ENCODE measurements at regions not wholly inside any gene's neighbourhood (a gene's known extent, or its start where the extent isn't known, plus 50 kb on each side); places are given as distances from the start of the nearest gene placed in this dataset.

DNA sequence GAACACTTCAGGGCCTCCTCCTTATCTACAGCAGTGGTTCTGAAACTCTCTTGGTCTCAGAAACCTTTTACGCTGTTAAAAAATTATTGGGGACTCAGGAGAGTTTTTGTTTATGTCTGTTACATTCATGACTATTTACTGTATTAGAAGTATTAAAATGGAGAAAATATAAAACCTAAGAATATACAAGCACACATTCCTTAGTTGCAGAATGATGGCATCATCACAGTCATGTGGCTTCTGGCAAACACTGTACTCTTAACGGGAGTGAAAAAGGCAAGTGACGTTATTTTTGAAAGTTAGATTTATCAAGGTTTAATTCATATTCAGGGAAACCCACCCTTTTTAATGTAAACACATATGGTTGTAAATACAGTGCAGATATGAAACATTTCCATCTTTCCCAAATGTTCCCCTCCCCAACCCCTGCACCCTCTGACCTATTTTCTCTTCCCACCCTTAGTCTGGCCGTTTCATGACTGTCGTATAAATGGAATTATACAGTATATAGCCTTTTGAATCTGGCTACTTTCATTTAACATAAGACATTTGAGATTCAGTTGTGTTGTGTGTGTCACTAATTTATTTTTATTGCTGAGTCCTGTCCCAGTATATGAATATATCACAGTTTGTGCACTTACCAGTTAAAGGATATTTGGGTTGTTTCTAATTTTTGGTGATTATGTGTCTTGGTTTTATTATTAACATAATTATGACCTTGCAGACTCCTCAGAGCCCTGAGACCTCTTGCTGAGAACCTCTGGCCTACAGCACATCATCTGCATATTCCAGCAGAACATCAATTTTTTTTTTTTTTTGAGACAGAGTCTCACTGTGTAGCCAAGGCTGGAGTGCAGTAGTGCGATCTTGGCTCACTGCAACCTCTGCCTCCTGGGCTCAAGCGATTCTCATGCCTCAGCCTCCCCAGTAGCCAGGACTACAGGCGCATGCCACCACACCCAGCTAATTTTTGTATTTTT lies 457.0 kb downstream of the PCNX1 start:
- DNase-seq = no peak

GRCh38 chr14:71365361-71365760 lies 458.1 kb downstream of the PCNX1 start:
- DNase-seq = no peak

DNA sequence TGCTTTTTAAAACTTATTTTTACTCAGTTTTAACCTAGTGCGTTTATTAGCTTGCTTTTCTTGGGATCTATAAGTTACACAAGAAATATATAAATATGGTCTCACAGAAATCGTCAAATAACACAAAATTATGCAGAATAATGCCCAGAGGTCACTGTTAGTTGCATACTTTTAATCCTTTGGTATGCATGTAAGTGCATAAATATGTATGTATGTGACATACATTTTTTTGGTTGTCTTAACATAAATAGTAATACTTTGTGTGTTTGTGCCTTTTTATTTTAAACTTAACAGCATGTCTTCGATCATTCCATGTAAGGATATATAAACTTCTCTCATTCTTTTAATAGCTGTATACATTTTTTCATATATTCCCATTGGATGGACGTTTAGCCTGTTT lies 459.6 kb downstream of the PCNX1 start:
- no peak for DNase-seq

- DNase-seq = no peak
These were observed 464.6 kb downstream of the PCNX1 start for GRCh38 chr14:71371711-71372396.

- peak; percentile 36 for DNase-seq
These were observed 465.2 kb downstream of the PCNX1 start for GRCh38 chr14:71372411-71372838.

GRCh38 chr14:71373773-71374172 lies 466.5 kb downstream of the PCNX1 start:
- DNase-seq = no peak

- DNase-seq = no peak
These were observed 467.7 kb downstream of the PCNX1 start for GRCh38 chr14:71374989-71375388.

DNA sequence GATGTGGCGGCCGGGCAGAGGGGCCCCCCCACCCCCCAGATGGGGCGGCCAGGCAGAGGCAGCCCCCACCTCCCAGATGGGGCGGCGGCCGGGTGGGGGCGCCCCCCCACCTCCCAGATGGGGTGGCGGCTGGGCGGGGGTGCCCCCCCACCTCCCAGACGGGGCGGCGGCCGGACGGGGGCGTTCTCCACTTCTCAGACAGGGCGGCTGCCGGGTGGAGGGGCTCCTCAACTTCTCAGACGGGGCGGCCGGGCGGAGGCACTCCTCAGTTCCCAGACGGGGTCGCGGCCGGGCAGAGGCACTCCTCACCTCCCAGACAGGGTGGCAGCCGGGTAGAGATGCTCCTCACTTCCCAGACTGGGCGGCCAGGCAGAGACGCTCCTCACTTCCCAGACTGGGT lies 469.8 kb downstream of the PCNX1 start:
- no peak for DNase-seq

GRCh38 chr14:71380271-71380670 lies 473.0 kb downstream of the PCNX1 start:
- DNase-seq = no peak

DNA sequence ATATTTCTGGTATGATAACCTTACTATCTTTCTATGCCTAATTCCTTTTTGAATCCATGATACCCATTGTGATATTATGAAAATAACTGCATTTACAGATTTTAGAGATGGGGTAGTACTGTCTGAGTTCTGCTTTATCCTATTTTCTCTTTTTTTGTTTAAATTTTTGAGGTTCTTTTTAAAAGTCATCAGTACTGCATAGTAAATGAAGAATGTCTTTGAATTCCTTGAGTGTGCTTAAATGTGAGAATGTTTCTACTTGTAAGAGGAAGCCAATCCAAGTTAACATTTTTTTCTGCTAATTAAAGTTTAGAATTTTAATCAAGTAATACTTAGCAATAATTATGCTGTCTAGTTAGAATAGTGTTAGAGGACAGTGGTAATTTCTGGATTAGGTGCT lies 474.6 kb downstream of the PCNX1 start:
- no peak for DNase-seq

DNA sequence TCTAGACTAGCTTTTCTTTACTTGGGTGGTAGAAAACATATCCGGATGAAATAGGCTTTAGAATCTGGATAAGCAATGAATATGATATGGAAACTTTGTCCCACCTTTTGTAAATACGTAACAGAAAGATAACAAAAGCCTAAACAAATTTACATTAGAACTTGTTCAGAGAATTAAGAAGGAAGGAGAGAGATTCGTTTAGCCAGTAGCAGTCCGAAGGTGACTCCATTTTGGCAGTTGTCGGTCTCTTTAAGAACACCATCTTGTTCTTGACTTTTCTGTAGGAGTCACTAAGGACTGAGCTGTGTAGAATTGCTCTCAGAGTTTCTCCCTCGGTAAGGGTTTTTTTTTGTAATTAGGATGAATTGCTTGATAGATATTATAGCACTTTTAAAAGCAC lies 475.1 kb downstream of the PCNX1 start:
- DNase-seq = no peak

- DNase-seq = no peak
These were observed 476.3 kb downstream of the PCNX1 start for GRCh38 chr14:71383510-71383909.

DNA sequence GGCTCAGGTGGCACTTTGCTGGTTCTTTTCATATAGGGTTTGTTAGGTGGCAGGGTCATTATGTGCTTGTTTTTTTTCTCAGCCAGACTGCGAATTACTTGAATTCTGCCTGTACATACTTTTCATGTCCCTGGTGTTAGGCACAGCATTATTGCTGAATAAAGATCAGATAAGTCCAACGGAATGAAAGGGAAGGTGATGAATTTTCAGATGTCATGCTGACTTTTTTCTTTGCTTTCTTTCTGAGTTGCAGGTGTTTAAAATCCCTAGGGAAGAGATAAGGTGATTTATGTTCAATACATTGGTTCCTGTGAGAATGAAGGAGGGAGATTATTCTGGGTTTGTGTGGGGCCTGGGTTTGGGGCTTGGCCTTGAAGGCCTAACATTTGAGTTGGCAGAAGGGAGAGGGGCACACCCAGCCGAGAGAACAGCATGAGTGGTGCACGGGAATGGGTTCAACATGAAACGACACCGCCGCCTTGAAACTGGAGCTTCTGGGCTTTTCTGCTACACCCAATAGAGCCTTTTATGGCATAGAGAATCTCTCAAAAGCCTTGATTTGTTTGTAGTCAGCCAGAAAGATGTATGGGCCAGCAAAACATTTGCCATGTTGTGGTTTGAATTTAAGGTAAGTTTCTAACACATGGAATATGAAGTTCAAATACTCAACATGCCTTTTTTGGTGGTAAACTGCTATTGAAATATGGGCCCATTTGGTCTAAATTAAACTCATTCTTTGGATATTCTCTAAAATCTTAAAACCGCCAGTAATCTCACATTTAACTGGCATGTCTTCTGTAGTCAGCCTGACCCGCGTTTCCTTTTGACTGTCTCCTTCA lies 477.0 kb downstream of the PCNX1 start:
- no peak for DNase-seq

- DNase-seq = no peak
These were observed 480.5 kb downstream of the PCNX1 start for GRCh38 chr14:71387753-71388152.

DNA sequence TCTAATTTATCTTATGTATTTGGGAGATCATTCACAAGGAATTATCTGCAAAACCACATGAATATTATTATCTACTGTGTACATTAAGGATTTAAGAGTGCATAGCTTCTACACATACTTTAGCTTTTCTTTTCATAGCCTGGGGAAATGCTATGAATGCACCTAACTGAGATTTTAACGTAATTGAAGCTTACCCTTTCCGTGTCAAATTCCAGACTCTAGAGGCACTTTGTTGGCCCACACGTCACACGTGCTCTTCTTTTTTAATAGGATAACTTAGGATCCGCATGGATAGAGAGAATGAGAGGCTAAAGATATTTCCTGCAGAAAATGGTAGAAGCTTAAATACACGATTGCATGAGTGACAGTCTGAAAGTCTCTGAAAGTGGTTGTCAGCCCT lies 481.1 kb downstream of the PCNX1 start:
- DNase-seq = no peak

- no peak for DNase-seq
These were observed 481.6 kb downstream of the PCNX1 start for GRCh38 chr14:71388862-71389261.

DNA sequence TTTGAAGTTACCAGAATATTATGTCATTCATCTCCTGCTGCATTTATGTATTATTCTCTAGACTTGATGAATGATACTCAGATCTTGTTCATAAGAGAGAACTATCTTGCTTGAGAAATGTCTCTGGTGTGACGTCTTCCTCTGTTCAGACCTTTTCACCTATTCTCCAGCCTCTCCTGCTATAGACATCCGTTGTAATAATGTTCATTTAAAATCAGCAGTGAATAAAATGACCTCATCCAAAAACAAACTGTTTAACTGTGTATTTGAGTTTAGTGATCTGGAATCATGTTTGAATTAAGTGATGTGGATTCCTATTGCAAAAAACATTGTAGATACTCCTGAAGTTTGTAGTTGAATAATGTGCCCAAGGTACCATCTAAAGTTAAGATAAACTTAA lies 487.1 kb downstream of the PCNX1 start:
- DNase-seq = no peak

GRCh38 chr14:71395151-71395604 lies 487.9 kb downstream of the PCNX1 start:
- DNase-seq = no peak

DNA sequence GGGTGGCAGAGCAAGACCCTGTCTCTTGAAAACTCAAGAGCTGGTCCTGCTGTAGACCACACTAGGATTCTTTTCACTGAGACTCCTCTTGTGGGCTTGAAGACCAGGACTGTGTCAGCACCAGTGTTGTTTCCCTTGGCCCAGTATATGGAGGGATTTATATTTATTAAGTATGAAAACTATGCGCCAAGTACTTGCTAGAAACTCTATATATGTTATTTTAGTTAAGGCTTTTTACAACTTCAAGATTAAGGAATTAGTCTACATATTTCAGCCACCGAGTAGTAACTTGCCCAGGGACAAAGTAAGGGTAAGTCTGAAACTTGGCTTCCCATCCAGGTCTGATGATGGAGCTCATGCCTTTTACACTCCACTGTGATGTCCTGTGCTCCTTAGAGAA lies 488.4 kb downstream of the PCNX1 start:
- DNase-seq = no peak

DNA sequence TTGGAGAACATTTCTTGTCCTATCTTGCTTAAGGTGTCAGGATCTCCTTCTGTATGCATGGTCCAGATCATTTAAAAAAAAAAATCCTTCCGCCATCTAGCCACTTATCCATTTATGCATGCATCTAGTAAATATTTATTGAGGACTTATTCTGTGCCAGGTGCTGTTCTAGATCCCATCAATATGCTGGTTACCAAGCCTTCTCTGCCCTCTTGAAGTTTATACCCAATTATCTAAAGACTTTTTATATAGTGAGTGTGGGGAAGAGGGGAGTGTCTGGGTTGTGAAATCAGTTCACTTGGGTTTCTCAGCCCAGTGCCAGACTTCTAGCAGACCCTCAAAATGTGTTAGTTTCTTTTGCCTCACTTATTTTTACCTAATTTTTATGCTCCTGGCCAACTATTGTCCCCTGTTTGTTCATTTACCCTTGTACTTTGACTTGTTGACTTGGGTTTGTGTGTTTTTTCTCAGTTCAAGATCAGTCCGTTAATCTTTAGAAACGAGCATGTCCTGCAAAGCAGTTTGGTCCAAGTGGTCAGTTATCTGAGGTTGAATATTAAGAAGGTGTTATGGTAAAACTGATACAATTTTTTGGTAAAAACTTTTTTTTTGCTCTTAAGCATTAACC lies 488.9 kb downstream of the PCNX1 start:
- no peak for DNase-seq

DNA sequence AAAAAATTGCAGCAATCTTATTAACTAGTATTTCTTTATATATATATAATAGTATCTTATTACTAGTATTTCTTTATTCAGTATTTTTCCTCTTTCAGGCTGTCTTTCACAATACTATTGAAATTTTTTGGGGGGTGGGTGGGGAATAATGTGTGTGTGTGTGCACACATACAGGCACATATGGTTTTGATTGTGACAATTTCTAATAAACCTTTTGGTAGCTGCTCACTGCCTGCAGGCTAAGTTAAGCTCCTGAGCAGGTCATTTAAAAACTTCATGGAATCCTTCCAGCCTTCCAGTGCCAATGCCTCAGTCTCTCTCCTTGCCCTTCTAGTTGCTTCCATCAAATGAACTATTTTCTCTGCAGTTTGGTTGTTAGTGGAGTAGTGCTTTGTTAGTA lies 490.1 kb downstream of the PCNX1 start:
- DNase-seq = no peak

- no peak for DNase-seq
These were observed 491.2 kb downstream of the PCNX1 start for GRCh38 chr14:71398450-71398849.

DNA sequence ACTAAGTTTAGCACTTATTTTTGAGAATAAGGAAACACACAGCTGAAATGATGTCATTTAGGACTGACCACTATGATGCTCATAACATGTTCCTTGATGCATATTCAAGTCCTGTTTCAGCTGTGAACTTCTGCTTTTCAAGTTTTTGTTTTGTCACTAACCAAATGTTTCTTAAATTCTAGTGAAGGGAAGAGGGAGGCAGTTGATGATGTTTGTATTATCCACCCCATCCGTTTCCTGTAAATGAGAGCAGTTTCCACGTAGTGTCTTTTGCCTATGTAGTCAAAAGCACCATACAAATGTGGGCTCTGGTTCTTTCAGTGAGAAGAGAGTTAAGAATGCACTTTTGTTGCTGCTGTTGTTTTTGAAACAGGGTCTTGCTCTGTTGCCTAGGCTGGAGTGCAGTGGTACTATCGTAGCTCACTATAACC lies 491.8 kb downstream of the PCNX1 start:
- peak; percentile 97 for DNase-seq
